ENCODE measurements at regions not wholly inside any gene's neighbourhood (a gene's known extent, or its start where the extent isn't known, plus 50 kb on each side); places are given as distances from the start of the nearest gene placed in this dataset.

DNA sequence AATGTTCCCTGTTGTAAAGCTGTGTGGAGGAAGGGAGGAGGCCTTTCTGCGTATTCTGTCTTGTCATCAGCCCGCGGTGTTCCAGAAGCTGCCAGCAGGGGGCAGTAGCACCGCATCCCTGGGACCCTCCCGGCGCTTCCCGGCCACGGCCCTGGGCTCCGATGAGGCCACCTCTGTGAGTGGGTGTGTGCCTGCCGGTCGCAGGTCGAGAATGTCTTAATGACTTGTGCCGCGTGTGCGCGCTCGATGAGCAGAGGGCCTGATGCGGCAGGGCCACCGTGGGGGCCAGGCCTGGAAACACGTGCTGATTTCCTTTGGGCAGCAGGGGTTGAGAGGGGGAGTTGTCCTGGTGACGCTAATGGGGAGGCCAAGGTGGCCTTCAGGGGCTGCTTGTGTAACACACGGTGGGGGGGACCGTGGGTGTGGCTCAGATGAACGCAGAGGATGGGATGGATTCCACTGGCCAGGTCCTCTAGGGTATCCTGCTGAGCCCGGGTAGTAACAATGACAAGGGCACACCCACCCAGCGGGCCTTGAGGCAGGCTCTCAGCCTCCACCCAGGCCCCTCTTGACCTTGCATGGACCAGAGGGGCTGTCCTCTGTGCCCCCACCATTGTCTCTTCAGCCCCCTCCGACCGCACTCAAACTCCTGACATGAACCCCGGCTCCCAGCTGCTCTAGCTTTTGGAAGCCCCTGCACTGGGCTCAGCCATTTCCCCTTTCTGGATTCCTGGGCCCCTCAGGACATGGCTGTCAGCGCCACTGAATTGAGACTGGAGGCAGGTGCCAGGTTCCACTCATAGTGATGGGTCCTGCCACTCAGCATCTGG lies 135.9 kb upstream of the PODXL start:
- no peak overlapping the region for H3K4me2 ChIP-seq (ENCODE audit: insufficient read depth, low read length)
- no peaks in the 10 kb centered on the region for H3K36me3 ChIP-seq (ENCODE audit: insufficient read depth, low read length)
- peaks cover 6% of the 10 kb centered on the region; the same call in 1 of the 2 replicates for H4K20me1 ChIP-seq (ENCODE audit: insufficient read depth, low read length)
- ATAC-seq (ENCODE audit: insufficient read depth, low read depth) (peak; percentile 72), DNase-seq (peak; percentile 52)
- no peaks in the 10 kb centered on the region for H3K79me2 ChIP-seq (ENCODE audit: insufficient read depth, low read length)
- H3K4me1 ChIP-seq (ENCODE audit: insufficient read depth, low read length): no peaks in the 10 kb centered on the region
- H3K4me3 ChIP-seq (ENCODE audit: low read depth in 1 of 2, low read length in 2 of 2): no peak overlapping the region
- no peak for TF ChIP-seq EZH2 (IDR thresholded peaks at IDR 0.05; ENCODE audit: borderline replicate concordance, low read depth, low read length, severe bottlenecking)
- TF ChIP-seq, protein P1, sequence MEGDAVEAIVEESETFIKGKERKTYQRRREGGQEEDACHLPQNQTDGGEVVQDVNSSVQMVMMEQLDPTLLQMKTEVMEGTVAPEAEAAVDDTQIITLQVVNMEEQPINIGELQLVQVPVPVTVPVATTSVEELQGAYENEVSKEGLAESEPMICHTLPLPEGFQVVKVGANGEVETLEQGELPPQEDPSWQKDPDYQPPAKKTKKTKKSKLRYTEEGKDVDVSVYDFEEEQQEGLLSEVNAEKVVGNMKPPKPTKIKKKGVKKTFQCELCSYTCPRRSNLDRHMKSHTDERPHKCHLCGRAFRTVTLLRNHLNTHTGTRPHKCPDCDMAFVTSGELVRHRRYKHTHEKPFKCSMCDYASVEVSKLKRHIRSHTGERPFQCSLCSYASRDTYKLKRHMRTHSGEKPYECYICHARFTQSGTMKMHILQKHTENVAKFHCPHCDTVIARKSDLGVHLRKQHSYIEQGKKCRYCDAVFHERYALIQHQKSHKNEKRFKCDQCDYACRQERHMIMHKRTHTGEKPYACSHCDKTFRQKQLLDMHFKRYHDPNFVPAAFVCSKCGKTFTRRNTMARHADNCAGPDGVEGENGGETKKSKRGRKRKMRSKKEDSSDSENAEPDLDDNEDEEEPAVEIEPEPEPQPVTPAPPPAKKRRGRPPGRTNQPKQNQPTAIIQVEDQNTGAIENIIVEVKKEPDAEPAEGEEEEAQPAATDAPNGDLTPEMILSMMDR (IDR thresholded peaks at IDR 0.05; ENCODE audit: borderline replicate concordance, extremely low read depth, low read length, poor library complexity, severe bottlenecking): peak; percentile 93
- no peaks in the 10 kb centered on the region for H3K27me3 ChIP-seq (ENCODE audit: insufficient read depth, low read length, poor library complexity)
- no peaks in the 10 kb centered on the region for H3K9me3 ChIP-seq (ENCODE audit: insufficient read depth, low read length, severe bottlenecking)
- H3K27ac ChIP-seq (ENCODE audit: low read length): no peak overlapping the region
- H3K9ac ChIP-seq (ENCODE audit: low read depth, low read length): no peak overlapping the region
- H2AFZ ChIP-seq (ENCODE audit: low read depth, low read length): no peak overlapping the region

DNA sequence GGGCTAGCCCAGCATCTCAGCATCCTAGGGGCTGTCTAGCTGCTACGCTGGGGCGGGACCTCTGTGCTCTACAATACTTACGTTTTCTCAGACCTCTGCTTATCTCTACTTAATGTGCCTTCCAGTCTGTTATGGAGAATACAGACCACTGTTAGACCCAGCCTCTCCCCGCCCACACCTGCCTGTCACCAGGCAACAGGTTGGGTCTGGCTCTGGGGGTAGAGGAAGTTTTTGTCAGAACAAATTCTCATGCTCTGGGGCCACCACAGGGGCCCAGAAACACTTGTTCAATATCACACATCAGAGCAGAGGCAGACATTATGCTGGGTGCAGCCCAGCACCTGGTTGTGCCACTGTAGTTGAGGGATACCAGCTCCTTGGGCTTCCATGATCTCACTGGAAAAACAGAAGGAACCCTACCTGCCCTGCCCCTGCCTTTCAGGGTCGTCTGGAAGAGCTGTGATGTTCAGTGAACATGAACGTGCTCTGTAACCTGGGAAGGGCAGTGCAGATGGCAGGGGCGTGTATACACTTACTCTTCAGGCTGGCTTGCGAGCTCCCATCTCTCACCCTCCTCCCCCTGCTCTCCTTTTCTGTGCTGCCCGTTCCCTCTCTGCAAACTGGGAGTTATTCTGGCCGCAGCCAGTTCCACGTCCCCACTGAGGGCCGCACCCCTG lies 135.2 kb upstream of the PODXL start:
- H3K4me1 ChIP-seq (ENCODE audit: insufficient read depth, low read length): no peaks in the 10 kb centered on the region
- no peak overlapping the region for H3K27ac ChIP-seq (ENCODE audit: low read length)
- TF ChIP-seq, protein P1 (IDR thresholded peaks at IDR 0.05; ENCODE audit: borderline replicate concordance, extremely low read depth, low read length, poor library complexity, severe bottlenecking): no peak
- TF ChIP-seq EZH2 (IDR thresholded peaks at IDR 0.05; ENCODE audit: borderline replicate concordance, low read depth, low read length, severe bottlenecking): no peak
- no peaks in the 10 kb centered on the region for H3K9me3 ChIP-seq (ENCODE audit: insufficient read depth, low read length, severe bottlenecking)
- H2AFZ ChIP-seq (ENCODE audit: low read depth, low read length): no peak overlapping the region
- no peak overlapping the region for H3K4me2 ChIP-seq (ENCODE audit: insufficient read depth, low read length)
- H3K4me3 ChIP-seq (ENCODE audit: low read depth in 1 of 2, low read length in 2 of 2): no peak overlapping the region
- H3K9ac ChIP-seq (ENCODE audit: low read depth, low read length): no peak overlapping the region
- no peaks in the 10 kb centered on the region for H3K36me3 ChIP-seq (ENCODE audit: insufficient read depth, low read length)
- H3K79me2 ChIP-seq (ENCODE audit: insufficient read depth, low read length): no peaks in the 10 kb centered on the region
- H4K20me1 ChIP-seq (ENCODE audit: insufficient read depth, low read length): peaks cover 6% of the 10 kb centered on the region; the same call in 1 of the 2 replicates
- ATAC-seq (ENCODE audit: insufficient read depth, low read depth) (0 out of 3 replicates have a peak, but pooled peaks have one; percentile 22), DNase-seq (no peak)
- no peaks in the 10 kb centered on the region for H3K27me3 ChIP-seq (ENCODE audit: insufficient read depth, low read length, poor library complexity)

DNA sequence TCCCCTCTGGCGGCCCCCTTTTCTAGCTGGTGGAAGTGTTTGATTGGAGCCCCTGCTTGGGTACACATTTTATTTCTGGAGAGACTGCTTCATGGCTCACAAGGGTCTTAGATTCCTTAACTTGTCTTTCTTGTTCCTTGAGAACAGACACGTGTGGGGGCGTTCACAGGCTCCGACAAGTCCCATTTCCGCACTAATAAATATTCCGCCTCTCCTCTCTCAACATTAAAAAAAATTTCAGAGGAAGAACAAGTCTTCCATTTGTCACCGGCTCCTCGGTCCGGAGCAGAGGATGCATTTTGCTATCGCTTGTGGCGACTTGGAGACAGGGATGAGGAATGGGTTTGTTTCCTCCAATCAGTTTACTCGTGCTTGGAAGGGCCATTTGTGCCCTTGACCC lies 134.0 kb upstream of the PODXL start:
- no peak overlapping the region for H3K27ac ChIP-seq (ENCODE audit: low read length)
- H3K9ac ChIP-seq (ENCODE audit: low read depth, low read length): no peak overlapping the region
- no peak overlapping the region for H3K4me3 ChIP-seq (ENCODE audit: low read depth in 1 of 2, low read length in 2 of 2)
- no peaks in the 10 kb centered on the region for H3K9me3 ChIP-seq (ENCODE audit: insufficient read depth, low read length, severe bottlenecking)
- H3K79me2 ChIP-seq (ENCODE audit: insufficient read depth, low read length): no peaks in the 10 kb centered on the region
- no peaks in the 10 kb centered on the region for H3K36me3 ChIP-seq (ENCODE audit: insufficient read depth, low read length)
- H3K27me3 ChIP-seq (ENCODE audit: insufficient read depth, low read length, poor library complexity): no peaks in the 10 kb centered on the region
- TF ChIP-seq, protein P1 (IDR thresholded peaks at IDR 0.05; ENCODE audit: borderline replicate concordance, extremely low read depth, low read length, poor library complexity, severe bottlenecking): no peak
- no peak for TF ChIP-seq EZH2 (IDR thresholded peaks at IDR 0.05; ENCODE audit: borderline replicate concordance, low read depth, low read length, severe bottlenecking)
- ATAC-seq (ENCODE audit: insufficient read depth, low read depth) (no peak), DNase-seq (no peak)
- H2AFZ ChIP-seq (ENCODE audit: low read depth, low read length): no peak overlapping the region
- H3K4me2 ChIP-seq (ENCODE audit: insufficient read depth, low read length): no peak overlapping the region
- H3K4me1 ChIP-seq (ENCODE audit: insufficient read depth, low read length): no peaks in the 10 kb centered on the region
- H4K20me1 ChIP-seq (ENCODE audit: insufficient read depth, low read length): peaks cover 6% of the 10 kb centered on the region; the same call in 1 of the 2 replicates
